DND-41 (cell line): ENCODE measurements at regions not wholly inside any gene's neighbourhood (a gene's known extent, or its start where the extent isn't known, plus 50 kb on each side); places are given as distances from the start of the nearest gene placed in this dataset.

Experiments
- EZH2 ChIP-seq: IDR thresholded peaks from 3 replicates; pipeline ENCODE4 v1.6.1; 2012; ENCODE audit warnings: borderline replicate concordance, low read depth, mild to moderate bottlenecking, moderate library complexity, low read length, inconsistent platforms; ENCODE audit not compliant: severe bottlenecking
- TF ChIP-seq, protein P1 (sequence below): IDR thresholded peaks from 2 replicates; pipeline ENCODE4 v1.5.1; 2012; ENCODE audit warnings: borderline replicate concordance, low read length, moderate library complexity, mild to moderate bottlenecking; ENCODE audit not compliant: poor library complexity, severe bottlenecking; ENCODE audit errors: extremely low read depth

DNA sequence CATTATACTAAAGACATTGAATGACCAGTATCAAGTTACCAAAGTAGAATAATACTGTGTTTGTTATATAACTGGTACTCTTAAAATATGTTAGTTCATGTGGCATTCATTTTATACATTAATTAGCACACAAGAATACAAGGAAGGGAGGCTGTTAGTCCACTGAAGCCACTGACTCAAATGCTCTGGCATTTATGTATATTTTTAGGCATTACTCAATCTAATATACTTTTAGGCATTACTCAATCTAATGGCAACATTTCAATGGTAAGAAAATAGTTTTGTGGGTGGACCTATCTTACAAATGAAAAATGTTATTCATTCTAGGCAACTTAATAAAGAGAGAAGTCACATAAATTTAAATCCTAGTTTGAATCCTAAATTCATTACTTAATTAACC is 874.4 kb upstream of the USP15 start:
- TF ChIP-seq, protein P1, sequence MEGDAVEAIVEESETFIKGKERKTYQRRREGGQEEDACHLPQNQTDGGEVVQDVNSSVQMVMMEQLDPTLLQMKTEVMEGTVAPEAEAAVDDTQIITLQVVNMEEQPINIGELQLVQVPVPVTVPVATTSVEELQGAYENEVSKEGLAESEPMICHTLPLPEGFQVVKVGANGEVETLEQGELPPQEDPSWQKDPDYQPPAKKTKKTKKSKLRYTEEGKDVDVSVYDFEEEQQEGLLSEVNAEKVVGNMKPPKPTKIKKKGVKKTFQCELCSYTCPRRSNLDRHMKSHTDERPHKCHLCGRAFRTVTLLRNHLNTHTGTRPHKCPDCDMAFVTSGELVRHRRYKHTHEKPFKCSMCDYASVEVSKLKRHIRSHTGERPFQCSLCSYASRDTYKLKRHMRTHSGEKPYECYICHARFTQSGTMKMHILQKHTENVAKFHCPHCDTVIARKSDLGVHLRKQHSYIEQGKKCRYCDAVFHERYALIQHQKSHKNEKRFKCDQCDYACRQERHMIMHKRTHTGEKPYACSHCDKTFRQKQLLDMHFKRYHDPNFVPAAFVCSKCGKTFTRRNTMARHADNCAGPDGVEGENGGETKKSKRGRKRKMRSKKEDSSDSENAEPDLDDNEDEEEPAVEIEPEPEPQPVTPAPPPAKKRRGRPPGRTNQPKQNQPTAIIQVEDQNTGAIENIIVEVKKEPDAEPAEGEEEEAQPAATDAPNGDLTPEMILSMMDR = no peak
- TF ChIP-seq EZH2 = no peak
